AG08396 (cell line): ENCODE measurements at regions not wholly inside any gene's neighbourhood (a gene's known extent, or its start where the extent isn't known, plus 50 kb on each side); places are given as distances from the start of the nearest gene placed in this dataset.
"Not testable (repeated sequence)": the region's sequence is repeated elsewhere in the genome, so short reads cannot be mapped to it uniquely, and the experiment has no call there.

Experiments
- DNase-seq: peaks from one replicate; pipeline ENCODE4 v3.0.0; 2012; ENCODE audit warnings: low spot score, mixed read lengths

DNA sequence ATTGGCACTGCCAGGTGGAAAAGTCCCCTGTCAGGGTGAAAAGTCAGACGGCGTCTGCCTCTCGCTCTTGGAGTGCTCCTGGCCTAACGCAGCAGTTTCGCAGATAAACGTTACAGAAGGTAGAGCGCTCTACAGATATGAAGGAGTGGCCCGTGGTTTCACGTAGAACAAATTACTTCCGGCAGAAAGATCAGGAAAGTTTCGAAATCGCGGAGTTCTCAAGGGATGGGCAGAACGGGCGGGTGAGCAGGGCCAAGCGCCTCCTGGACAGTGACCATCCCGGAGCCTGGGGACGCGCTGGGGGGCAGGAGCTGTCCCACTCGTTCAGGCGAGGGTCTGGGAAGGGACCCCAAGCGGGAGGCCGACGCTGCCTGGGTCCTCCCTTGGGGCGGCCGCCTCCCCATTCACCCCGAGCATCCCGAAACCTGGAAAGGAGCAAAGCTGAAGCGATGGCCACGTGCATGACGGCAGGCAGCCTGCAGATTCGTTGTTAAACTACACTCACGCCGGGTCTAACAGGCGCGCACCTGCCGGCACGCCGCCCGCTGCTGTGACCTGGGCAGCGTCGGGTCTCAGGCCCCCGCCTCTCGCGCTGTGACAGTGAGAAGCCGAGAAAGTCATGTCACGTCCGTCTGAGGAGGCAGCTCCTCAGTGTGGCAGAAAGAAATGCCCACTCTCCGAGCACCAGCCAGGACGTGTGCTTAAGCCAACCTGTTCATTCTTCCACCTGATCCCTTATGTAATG, 122.9 kb upstream of the SALL3 start:
- DNase-seq, result no peak

DNA sequence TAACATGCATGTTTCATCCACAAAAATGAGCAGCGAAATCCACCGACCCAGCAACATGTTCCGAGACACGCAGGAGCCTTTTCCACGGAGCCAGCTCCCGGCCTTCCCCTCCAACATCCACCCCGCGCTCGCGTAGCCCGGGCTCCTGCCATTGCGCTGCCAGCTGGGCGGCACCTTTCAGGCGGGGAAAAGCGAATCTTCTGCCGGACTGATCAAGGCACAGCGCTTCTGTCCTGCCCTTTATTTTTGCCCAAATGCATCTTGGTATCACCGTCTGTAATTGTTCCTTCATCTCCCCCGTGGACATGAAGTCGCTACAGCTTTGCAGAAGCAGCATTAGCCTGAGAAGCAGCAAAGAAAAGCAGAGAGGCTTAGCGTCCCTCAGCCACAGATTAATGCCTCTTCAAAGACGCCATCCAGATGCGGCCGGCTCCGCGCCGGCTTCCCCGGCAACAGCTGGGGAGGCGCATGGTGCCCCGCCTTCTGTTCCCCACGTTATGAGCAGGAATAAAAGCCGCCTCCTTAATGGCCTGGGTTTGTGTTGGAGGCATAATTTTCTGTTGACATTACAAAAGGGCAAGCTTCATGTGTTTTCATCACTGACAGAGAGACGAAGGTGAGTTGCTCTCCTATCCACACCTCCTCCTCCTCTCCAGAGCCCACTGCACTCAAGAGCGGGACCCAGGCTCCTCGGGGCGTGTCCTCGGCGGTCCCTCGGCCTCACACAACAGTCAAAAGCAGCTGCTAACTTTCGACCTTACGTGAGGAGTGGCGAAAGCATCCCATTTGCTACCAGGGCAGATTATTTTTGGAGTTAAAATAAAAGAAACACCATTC, 122.1 kb upstream of the SALL3 start:
- no peak for DNase-seq

DNA sequence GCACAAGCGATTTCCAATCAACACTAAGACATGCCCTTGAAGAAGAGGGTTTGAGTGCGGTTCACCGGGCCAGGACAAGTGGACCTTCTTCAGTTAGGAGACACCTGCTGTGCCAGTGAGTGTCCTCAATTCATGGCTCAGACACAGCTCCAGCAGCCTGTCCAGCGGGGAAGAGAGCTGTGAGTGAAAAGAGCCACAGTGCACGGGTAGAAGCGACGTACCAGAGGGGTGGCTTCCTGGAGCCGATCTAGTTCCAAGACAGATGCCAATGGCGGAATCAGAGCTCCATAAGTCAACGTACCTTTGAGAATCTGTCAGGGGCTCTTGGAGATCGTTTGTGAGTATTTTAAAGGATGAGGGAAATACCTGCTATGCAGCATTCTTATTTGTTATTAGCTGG, 119.9 kb upstream of the SALL3 start:
- no peak for DNase-seq

DNA sequence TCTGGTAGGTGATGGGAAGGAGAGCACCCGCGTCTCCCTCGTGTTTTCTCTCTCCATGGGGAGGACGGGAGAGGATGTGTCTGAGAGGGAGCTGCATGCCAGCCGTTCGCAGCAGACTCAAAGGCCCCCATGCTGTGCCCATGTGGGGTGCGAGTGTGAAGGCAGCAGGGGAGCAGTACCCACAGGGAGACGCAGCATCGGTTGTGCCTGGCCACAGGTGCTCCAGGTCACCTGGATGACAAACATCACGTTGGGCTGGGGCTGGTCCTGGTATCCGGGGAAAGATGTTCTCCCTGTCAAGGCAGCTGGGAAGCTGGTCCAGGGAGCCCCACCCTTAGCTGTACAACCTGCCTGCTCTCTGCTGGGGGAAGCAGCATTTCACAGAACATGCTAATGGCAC, 119.5 kb upstream of the SALL3 start:
- DNase-seq, result no peak

DNA sequence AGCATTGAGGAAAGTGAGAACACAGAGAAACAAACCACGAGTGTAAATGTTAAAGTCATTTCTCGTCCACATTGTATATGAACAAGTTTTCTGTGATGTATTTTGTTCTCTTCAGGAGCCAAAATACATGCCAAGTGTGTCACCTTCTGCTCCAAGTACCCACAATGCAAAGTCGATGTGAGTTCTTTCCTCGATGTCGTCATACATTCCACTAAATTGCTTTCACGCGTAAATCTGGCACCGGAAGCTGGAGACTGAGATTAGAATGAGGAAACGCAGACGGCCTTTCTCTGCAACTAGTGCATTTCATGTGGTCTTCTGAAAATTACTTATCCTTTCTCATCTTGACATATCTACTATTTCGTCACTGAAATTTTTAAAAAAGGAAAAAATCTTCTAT, 118.5 kb upstream of the SALL3 start:
- no peak for DNase-seq

DNA sequence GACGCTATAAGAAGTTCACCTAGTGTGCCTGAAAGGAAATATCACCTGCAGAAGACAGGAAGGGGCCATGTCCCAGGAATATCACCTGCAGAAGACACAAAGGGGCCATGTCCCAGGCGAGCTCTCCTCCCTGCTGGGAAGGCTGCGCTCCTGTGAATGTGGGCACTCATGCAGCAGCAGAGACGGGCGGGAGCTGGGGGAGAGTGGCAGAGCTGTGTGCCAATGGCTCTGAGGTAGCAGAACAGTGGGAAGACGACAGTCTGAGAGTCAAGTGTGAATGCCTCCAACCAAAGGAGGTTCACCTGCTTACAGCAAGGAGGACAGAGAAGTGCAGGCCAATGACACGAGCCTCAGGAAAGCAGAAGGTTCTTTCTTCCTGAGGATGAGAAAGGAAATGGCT, 117.9 kb upstream of the SALL3 start:
- DNase-seq, result no peak

DNA sequence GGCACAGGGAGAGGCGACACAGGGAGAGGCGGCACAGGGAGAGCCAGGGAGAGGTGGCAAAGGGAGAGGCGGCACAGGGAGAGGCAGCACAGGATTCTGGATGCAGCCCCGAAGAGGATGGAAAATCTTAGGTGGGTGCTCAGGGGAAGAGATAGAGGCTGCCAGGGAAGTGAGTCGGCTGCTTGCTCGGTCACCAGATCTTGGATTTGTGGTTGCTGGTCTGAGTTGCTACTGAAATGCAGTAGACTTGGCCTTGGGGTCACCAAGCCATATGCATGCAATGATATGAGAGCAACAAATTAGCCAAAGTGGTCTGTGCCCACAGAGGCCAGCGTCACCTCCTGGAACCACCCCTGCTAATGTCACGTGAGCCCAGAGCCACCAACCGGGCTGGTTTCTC, 117.2 kb upstream of the SALL3 start:
- DNase-seq, result no peak

DNA sequence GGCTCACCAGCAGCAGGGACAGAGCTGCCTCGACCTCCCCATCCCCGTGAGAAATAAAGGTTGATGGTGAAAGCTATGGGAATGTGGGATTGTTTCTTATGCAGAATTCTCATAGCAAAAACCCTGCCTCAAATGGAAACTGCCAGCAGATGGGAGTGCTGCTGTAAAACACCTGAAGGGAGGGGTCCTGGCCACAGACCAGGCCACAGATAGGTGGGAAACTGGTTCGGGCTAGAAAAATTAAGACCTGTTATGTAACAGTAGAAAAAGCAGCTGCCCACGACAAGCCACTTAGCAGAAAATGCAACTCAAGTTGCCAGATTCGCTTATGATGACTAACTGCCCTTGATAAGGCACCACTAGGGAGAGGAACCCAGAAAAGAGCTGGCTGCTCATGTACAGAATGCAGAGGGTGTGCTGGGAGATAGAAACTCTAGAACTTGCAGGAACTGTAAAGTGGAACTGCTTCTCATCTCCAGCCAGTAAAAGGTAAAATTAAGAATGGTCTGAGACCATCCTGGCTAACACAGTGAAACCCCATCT, 114.5 kb upstream of the SALL3 start:
- DNase-seq, result no peak

DNA sequence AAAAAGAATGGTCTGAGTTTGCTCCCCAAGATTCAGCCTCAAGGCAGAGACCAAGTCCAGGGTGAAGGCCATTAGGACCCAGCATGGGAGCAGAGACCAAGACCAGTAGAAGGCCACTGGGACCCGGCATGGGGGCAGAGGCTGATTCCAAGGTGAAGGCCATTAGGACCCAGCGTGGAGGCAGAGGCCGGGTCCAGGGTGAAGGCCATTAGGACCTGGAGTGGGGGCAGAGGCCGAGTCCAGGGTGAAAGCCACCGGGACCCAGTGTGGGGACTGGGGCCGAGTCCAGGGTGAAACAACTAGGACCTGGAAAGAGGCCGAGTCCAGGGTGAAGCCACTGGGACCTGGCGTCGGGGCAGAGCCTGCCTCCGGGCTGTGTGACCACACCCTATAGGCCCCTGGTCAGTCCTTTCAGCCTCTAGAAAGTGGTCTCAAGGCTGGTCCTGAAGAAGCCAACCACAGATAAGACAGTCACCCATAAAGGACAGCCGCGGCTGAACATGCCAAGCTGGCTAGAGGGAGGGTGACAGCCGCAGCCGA, 113.8 kb upstream of the SALL3 start:
- DNase-seq, result no peak

DNA sequence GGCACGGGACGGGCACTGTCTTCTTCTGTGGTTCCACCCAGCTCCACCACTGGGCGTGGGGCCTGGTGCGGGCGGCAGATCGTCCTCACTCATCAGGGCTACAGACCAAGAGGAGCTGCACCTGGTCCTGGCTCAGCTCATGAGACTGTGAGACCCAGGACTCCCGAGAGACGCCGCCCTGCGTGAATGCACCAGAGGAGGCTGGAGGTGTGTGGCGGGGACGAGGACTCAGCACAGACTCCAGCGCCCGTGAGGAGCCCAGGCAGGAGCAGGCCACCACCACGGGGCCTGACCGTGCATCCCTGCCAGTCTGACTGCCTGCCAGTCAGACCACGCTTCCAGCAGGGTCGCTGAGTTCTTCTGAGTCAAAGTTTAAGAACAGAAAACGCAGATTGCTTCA, 112.5 kb upstream of the SALL3 start:
- no peak for DNase-seq

DNA sequence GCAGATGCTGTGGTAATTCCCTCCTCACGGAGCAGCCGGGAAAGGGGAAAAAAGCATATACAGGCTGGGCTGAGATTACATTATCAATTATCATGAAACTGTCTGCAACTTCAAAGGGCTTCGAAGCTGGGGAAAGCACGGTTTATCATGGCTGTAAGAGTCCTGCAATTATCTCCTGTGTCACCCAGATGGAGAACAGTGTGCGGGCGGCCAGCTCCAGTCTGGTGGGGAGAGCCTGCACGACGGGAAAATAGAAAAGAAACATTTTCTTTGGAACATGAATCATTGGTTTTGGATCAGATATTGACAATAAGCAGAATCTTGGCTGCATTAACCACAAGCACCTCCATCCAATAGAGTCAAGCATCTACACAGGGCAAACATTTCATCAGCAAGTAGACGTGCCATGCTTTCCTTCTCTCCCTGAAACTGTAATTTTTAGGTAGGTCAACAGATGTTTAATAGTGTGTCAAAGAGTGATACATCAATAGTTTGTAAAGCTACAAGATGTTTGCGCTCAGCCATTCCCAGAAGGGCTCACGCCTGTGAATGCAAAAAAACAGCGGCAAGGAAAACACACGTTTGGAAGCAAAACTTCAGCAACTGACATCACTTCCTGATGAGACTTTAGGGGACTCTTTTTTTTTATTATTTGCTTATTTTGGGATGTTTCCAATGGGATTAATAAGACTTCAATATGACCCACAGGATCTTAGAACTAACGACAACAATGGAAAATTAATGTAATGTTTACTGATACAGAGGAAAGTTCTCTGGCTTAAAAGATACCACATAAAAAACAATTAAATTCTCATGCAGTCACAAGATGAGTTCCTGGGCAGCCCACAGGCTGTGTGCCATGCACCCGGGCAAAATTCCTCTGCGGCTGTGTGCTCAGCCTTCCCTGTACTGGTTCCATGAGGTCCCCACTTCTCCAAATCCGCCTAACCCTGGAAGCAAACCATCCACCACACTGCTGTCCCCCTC, 111.0 kb upstream of the SALL3 start:
- DNase-seq, result no peak

DNA sequence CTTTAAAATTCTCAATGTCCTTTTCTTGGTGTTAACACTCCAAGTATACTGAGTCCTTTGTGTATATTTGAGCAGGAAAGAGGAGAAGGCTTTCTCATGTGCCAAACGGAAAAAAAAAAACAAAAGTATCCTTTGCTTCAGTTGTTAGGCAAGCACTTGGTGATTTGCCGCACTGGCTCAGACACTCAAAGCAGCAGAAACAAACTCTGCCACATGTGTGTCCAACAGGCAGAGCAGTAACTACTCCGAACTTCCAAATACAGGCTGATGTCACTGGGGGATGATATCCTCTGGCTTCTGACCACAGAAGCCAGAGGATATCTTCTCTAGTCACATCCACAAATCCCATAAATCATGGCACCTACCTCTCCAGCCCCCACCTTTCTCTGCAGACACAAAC, 108.0 kb upstream of the SALL3 start:
- no peak for DNase-seq

DNA sequence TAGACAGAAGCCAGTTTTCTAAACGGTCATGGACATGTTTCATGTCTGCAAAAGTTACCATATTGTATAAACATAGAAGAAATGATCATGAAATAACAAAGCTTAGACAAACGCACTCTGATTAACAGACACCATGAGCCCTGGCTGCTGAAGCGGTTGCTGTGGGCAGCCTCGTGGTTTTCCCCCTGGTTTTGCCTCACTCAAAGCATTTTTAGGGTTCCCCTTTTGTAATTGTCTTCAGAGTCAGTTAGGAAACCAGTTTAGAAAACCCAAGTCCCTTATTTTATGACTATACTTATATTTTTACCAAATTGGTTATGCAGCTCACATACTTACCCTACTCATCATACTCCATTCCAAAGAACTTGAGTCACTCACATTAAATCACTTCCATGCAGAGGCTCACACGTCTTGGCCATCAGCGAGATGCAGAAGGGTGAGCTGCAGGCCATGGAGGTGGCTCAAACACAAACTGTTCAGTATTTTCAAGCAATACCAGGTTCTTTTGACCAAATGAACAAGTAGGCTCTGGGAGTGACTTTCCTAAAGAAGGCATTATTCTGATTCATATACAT, 105.6 kb upstream of the SALL3 start:
- no peak for DNase-seq

DNA sequence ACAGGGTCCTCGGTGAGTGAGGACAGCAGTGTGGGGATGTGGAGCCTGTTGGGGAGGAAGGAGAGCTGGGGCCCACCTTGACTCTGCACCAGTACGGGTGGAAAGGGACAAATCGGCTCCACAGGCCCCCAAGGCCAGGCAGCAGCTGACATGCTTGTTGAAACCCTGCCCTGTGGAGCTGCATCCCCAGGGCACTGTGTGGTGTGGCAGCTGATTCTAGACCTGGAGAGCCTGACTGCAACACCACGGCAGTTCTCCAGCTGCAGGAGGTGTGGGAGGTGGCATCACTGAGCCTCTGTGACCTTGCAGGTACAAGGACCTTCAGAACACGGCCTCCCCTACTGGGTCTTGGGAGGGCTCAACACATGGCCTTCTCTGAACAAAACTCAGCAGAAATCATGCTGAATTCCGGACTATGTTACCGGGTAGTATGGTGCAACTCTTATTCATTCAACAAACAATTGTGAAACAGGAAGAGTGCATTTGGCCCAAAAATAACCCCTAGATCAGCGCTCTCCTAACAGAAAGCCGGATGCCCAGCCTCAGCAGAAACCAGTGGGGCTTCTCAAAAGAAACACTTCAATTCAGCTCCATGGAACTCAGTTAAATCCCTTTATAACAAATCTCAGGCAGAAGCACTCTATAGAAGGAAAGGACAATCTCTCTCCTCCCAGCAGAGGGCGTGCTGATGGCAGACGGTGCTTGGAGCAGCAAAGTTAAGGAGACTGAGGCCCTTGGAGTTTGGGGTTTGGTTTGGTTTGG, 104.4 kb upstream of the SALL3 start:
- DNase-seq, result no peak

DNA sequence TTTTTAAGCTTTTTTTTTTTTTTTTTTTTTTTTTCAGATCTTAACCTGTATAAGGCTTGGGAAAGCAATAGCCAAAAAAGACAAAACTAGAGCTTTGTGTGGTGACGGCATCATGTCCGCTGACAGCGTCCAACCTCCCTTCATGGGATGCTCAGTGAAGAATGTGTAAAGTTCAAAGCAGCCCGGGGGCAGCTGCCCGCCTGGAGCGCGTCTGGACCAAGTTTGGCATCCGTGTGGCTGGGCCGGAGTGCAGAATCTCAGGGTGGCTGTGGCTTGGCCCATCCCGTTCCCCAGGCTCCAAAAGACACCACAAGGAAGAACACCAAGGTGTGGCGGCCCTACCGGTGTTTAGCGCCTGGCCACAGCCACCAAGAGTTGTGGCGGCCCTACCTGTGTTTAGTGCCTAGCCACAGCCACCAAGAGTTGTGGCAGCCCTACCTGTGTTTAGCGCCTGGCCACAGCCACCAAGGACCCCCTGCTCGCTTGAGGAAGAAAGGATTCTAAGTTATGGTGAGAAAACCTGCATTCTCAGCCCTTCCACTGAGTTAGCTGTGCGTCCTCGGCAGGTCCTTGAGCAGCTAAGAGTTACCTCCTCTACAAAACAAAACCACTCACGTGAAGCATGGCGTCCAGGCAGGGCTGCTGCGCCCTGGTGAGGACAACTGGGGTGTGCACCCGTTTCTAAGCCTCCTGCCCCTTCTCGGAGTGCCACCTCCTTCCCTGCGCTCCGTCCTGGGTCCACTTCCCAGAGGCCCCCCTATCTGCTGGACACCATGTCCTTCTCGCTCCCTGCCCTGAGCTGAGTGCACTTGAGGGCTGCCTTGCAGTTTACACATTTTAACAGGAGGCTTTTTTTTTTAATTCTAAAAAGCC, 103.6 kb upstream of the SALL3 start:
- no peak for DNase-seq

DNA sequence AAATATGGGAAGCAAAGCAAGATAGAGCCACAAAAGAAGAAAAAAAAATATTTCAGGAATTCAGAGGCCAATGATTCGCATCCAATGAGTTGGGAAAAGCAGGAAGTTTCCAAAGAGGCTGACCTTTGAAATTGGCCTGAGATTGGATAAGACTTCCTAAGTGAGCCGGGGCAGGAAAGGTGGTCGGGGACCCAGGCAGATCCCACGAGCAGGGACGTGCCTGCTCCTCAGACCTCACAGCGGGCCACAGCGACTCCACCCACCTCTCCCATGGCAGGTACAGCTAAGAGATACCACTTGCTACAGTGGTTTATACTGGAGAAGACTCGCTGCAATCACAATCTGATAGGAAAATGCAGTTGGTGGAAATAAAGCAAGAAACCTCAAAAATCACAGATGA, 102.8 kb upstream of the SALL3 start:
- no peak for DNase-seq

DNA sequence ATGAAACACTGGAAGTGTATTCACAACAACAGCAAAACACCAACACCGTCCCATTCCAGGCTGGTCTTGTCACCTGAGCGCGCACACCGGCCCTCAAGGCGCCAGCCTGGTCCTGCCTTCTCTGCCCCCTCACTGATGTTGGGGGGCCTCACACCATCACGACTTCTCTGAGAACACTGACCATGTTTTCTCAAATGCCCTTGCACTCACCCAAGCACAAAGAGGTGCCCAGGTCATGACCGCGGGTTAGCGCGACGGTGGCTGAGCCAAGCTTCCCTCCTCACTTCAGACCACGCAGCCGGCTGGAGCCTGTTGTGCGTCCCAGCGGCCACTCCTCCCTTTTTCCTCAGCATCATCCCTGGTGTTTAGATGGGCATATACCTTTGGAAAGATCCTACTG, 101.3 kb upstream of the SALL3 start:
- no peak for DNase-seq

DNA sequence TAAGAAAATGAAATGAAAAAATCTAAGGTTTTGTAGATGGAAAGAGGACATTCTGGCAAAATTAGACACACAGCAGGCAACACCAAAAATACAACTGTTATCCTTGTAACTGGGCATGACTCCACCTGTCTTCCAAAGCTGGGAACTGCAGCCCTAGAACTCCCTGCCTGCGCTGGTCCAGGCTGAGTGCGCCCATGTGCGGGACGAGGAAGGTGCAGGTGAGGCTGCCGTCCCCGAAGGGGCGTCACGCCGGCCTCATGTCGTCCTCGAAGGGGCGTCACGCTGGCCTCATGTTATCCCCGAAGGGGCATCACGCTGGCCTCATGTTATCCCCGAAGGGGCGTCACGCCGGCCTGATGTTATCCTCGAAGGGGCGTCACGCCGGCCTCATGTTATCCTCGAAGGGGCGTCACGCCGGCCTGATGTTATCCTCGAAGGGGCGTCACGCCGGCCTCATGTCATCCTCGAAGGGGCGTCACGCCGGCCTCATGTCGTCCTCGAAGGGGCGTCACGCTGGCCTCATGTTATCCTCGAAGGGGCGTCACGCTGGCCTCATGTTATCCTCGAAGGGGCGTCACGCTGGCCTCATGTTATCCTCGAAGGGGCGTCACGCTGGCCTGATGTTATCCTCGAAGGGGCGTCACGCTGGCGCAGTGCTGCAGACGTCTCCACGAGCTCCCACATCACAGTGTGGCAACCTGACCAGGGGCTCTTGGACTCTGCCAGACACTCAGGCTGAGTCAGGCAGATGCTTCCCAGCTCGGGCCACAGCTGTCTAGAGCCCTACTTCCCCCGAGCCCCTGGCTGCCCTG, 100.3 kb upstream of the SALL3 start:
- DNase-seq, result not testable (repeated sequence)

DNA sequence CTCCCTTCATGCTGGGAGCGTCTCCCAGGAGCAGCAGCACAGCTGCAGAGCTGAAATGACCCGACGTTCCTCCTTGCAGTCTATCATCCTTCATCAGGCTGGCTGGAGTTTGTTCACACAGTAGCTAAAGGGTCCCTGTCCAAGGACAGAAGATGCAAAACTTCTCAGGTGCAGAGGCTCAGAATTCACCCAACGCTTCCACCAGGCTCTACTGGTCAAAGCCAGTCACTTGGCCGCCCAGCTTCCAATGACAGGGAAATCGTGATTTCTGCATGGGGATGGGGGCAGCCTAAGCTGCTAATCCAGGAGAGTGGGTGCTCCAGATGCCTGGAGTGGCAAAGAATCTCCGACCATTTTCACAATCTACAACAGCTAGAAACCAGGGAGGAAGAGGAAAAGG, 97.0 kb upstream of the SALL3 start:
- no peak for DNase-seq
